Heart left ventricle (tissue), 13 donors: ENCODE measurements at regions not wholly inside any gene's neighbourhood (a gene's known extent, or its start where the extent isn't known, plus 50 kb on each side); places are given as distances from the start of the nearest gene placed in this dataset.
"Not testable (repeated sequence)": the region's sequence is repeated elsewhere in the genome, so short reads cannot be mapped to it uniquely, and the experiment has no call there.

Experiments
- POLR2A ChIP-seq, 2 donors: fragments of 450-650 bp; IDR thresholded peaks; one replicate each; pipeline ENCODE4 v1.6.1; 2017; ENCODE audit warnings: antibody characterized with exemption in 2 of 2, mild to moderate bottlenecking in 2 of 2, moderate library complexity in 2 of 2
- TF ChIP-seq, protein P1 (sequence below), 12 donors: fragments of 200-600 bp; sonication (generic) in 4 of 12; IDR thresholded peaks; one replicate each; pipeline versions ENCODE4 v1.5.0 to v1.8.0; 2018 to 2022; ENCODE audit warnings: antibody characterized with exemption in 12 of 12, mild to moderate bottlenecking in 5 of 12
- donor health status: ischemic (EF 13 %, LVEDD 7.1; RV severe dilation, severe dysfunction).
- donor health status: DM: no; HTN: yes; CAD: no.
- donor health status: DM: no; HTN: no; CAD: no.
- donor health status: ischemic (EF 25% LVEDD 6.9; RV normal size, moderate dysfunction).
- donor health status: ischemic (EF 25% LVEDD 5.7; RV mildly dilated, moderate dysfunction).
- donor health status: ischemic (EF 35%, LVEDD 5.7; RV mildly dilated, moderate dysfunction).
- donor health status: nonischemic (EF 11% LVEDD 7.7; RV severe dilation, severe dysfunction).
- donor health status: DM: yes; HTN: yes; CAD: no.
- donor health status: PGD.
- donor health status: ischemic (EF 29% LVEDD 5.4; RV normal size, mild dysfunction).
- donor health status: nonischemic (EF 23%, LVEDD 6.1; RV moderate dilation, normal function).

- TF ChIP-seq, protein P1, sequence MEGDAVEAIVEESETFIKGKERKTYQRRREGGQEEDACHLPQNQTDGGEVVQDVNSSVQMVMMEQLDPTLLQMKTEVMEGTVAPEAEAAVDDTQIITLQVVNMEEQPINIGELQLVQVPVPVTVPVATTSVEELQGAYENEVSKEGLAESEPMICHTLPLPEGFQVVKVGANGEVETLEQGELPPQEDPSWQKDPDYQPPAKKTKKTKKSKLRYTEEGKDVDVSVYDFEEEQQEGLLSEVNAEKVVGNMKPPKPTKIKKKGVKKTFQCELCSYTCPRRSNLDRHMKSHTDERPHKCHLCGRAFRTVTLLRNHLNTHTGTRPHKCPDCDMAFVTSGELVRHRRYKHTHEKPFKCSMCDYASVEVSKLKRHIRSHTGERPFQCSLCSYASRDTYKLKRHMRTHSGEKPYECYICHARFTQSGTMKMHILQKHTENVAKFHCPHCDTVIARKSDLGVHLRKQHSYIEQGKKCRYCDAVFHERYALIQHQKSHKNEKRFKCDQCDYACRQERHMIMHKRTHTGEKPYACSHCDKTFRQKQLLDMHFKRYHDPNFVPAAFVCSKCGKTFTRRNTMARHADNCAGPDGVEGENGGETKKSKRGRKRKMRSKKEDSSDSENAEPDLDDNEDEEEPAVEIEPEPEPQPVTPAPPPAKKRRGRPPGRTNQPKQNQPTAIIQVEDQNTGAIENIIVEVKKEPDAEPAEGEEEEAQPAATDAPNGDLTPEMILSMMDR (IDR thresholded peaks at IDR 0.05): not testable (repeated sequence)
- not testable (repeated sequence) for TF ChIP-seq POLR2A (IDR thresholded peaks at IDR 0.05)
Observed at GRCh38 chrX:146708866-146709265, 100.7 kb upstream of the CXorf51B start.
